GM18498 (cell line): ENCODE measurements at regions not wholly inside any gene's neighbourhood (a gene's known extent, or its start where the extent isn't known, plus 50 kb on each side); places are given as distances from the start of the nearest gene placed in this dataset.
"Not testable (repeated sequence)": the region's sequence is repeated elsewhere in the genome, so short reads cannot be mapped to it uniquely, and the experiment has no call there.

ENCODE experiments used
- ATAC-seq: cut with Tn5 transposase; IDR thresholded peaks from one replicate; pipeline ENCODE4 v1.9.1; 2021; ENCODE audit warnings: mild to moderate bottlenecking, moderate library complexity; ENCODE audit not compliant: unreplicated experiment

DNA sequence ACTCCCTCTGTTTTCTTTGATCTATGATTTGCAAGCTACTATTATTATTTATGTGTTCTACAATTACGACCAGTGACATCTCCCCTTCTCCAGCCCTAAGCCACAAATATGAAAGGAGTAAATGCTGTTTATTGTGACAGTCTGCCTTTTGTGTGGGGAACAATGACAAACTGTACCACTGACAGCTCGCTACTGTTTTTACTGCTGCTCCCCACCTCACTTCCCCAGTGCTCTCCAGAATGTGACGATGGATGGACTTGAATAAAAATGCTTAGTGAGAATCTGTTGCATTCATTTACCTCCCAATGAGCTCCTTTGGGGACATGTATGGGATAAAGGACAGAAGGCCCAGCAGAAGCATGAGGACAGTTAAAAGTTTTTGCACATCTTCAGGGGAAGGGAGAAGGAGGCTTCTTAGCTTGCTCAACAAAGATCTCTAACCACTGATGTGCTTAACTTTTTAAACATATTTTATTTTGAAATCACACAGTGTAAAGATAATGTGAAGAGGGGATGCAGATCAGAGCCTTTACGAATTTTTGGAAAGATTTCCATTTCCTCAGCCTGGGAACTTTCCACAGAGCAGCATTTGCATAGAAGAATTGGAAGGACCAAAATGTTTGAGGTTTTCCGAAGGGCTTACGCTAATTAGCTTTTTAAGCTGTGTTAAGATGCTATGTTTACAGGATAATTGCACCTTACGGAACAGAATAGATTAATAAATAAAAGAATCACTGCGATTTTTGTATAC lies 485.1 kb upstream of the TENM3 start:
- ATAC-seq, result no peak

GRCh38 chr4:181760560-181760959 lies 482.6 kb upstream of the TENM3 start:
- ATAC-seq, result no peak

GRCh38 chr4:181761156-181761555 lies 482.0 kb upstream of the TENM3 start:
- no peak for ATAC-seq

- no peak for ATAC-seq
These were observed 477.1 kb upstream of the TENM3 start for GRCh38 chr4:181766061-181766548.

GRCh38 chr4:181770971-181771370 lies 472.2 kb upstream of the TENM3 start:
- ATAC-seq, result no peak

DNA sequence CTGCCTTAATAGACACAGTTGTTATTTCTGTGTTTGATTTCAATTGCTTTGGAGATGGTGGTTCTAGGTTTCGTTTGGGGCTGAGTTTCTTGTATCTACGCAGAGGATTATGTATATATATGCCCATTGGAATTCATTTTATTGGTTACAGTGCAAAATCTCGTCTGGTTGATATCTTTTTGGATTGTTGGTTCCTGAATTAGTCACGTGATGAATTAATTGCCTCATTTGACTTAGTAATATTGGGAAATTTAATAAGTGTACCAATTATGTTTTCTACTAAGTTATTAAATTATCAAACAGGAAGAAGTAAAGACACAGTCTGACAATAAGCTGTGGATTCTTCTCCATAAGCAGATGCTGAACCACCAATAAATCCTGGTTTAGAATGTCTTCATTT lies 467.9 kb upstream of the TENM3 start:
- ATAC-seq, result no peak

GRCh38 chr4:181776264-181777054 lies 466.7 kb upstream of the TENM3 start:
- ATAC-seq, result no peak

GRCh38 chr4:181777518-181777917 lies 465.7 kb upstream of the TENM3 start:
- ATAC-seq, result no peak

GRCh38 chr4:181784881-181785280 lies 458.3 kb upstream of the TENM3 start:
- ATAC-seq, result no peak

- ATAC-seq, result no peak
These were observed 450.6 kb upstream of the TENM3 start for GRCh38 chr4:181792641-181793040.

DNA sequence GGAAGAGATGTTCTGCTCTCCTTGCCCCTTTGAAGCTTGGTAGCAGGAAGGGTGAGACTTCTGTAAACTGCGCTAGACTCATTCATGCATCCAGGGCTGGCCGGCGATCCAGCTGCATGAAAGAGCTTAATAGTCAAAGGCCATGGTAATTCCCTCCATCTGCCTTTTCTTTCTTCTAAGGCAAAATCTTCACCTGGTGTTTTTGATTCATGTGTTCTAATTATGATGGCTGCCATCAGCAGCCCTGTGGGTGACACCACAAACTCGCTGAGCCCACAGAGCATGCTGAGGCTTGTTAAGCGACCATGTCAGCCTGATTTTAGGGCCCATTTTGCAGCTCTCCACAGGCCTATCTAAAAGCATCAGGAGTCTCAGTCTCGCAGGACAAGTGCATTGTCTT lies 450.1 kb upstream of the TENM3 start:
- no peak for ATAC-seq

GRCh38 chr4:181796502-181796901 lies 446.7 kb upstream of the TENM3 start:
- no peak for ATAC-seq

DNA sequence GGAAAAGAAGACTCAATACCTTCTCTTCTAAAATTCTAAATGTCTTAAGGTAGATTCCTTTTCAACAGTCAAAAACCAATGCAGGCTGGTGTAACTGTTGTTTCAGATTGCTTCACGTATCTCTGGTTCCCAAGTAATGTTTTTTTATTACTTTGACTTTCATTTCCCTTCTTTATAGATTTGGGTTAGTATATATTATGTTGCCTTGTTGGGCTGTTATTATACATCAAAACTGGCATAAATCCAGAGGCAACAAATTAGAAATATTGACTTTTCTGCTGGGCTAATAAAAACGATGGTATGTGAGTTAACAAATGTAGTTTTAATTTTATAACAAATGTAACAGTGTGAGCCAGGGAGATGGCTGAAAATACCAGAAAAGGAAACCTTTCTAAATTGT lies 444.7 kb upstream of the TENM3 start:
- no peak for ATAC-seq

- ATAC-seq, result no peak
These were observed 443.6 kb upstream of the TENM3 start for GRCh38 chr4:181799561-181800069.

- ATAC-seq, result no peak
These were observed 441.0 kb upstream of the TENM3 start for GRCh38 chr4:181802207-181802606.

DNA sequence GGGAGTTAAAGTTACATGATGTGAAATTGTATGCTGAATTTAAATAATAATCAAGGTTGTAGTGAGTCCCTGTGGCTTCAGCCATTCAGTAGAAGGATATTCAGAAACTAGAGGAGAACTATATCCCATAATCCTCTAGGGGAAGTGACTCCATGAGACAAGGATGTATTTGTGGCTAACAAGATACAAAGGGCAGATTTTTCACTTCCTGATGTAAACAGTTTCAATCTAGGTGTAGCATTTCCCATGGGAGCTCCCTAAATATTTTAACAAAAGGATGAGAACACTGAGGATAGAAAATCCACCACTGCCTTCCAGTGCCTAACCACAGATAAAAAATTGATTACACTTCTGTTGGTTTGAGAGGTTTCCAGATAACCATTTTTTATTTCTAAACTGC lies 435.4 kb upstream of the TENM3 start:
- no peak for ATAC-seq

DNA sequence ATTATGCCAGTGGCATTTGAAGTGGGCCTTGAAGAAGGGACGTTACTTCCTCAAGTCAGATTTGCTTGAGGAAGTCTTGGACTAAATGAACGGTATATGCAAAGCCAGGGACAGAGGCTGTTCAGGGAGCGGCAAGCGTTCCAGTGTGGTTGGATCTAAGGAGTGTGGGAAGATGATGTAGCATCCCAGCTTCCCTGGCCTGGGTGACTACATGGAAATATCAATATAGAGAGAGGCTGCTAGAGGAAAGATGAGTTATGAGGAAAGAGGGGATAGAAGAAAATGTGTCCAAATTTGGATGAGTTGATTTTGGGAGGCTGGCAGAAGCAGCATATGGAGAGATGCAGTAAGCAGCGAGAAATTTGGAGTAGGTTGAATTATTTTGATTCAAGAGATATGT lies 432.5 kb upstream of the TENM3 start:
- ATAC-seq, result no peak

DNA sequence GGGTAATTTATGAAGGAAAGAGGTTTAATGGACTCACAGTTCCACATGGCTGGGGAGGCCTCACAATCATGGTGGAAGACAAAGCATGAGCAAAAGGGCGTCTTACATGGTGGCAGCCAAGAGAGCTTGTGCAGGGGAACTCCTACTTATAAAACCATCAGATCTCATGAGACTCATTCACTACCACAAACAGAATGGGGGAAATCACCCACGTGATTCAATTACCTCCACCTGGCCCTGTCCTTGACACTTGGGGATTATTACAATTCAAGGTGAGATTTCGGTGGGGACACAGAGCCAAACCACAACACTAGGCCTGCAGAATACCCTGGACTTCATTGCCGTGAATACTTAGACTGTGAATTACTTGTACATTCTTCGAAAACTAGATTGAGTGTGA lies 431.7 kb upstream of the TENM3 start:
- not testable (repeated sequence) for ATAC-seq

GRCh38 chr4:181819946-181820345 lies 423.3 kb upstream of the TENM3 start:
- no peak for ATAC-seq

DNA sequence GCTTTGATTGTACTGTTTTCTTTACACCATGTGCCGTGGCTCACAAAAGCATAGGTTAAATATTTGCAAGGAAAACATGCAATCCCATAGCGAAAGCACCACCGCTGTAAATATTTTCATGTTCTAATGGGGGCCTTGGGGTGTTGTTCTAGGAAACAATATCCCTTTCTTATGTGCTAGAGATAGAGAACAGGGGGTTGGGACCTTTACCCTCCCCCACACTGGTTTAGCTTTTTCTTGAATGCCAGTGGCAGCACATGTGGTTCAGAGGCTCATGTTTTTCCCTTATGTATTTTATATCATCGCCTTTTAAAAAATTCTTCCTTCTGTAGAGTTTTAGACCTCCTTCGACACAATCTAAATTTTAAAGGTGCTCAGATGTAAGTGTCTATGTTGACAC lies 422.6 kb upstream of the TENM3 start:
- ATAC-seq, result no peak

DNA sequence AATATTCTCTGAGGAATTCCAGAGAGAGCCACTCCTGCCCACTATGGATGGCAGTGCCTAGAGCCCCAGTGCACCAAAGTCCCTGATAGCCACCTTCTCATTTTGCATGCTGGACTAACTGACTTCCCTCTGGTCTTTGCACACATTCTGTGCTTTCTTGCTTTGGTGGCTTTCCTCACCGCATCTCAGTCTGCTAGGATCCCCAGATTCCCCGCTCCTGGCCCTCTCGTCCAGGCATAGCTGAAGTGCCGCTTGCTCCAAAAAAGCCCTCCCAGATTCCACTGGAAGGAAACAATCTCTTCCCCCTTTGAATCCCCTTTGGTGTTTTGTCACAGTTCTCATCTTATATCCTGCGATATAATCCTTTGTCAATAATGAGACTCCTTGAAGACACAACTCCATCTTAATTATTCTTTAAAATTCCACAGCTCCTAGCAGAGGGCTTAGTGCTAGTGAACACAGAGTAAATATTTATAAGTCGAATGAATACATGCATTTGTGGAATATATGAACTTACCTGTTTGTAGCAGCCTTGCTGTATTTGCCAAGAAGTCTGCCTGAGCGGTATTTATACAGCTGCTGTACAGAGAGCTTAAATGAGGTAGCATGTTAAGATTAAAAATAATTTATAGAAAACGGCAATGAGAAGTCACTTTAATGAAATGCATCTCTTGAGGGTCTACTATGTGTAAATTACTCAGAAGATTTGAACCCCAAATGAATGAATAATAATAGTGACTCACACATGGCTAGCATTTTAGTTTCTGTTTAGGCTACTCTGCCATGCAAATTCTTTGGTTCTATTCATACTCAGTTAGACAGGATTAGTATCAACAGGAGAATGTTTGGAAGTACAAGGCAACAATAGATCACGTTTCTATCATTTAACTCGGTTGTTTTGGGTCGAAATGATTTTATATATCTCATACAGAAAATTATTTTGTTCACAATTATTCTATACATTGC lies 421.9 kb upstream of the TENM3 start:
- ATAC-seq, result no peak
